ENCODE measurements at regions not wholly inside any gene's neighbourhood (a gene's known extent, or its start where the extent isn't known, plus 50 kb on each side); places are given as distances from the start of the nearest gene placed in this dataset.
"Not testable (repeated sequence)": the region's sequence is repeated elsewhere in the genome, so short reads cannot be mapped to it uniquely, and the experiment has no call there.

DNA sequence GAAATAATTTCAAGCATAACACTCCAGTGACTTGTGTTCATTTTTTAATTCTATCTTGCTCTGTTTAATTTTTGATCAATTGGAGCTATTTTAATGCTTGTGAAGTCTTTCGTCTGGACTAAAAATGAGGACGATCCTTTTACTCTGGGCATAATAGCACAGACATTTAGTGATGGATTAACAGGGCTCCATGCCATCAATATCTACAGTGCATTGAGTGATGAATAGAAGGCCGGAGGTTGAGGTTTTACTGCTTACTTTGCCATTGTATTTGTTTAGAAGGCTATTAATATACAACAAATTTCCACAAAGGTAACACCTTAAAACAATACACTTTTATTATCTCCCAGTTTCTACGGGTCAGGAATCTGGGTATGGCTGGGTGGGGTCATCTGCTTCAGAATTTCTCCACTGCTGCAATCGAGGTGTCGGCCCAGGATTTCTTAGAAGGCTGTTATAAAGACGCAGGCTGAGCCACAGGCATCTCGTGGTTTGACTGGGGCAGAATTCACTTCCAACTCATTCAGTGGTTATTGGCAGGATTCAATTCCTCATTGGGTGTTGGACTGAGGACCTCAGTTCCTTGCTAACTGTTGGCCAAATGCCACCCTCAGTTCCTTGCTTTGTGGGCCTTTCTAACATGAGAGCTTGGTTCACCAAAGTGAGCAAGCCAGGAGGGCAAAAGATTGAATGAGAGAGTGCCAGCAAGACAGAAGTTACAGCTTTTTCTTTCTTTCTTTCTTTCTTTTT is 265.4 kb upstream of the VLDLR start:
- no peak for DNase-seq

DNA sequence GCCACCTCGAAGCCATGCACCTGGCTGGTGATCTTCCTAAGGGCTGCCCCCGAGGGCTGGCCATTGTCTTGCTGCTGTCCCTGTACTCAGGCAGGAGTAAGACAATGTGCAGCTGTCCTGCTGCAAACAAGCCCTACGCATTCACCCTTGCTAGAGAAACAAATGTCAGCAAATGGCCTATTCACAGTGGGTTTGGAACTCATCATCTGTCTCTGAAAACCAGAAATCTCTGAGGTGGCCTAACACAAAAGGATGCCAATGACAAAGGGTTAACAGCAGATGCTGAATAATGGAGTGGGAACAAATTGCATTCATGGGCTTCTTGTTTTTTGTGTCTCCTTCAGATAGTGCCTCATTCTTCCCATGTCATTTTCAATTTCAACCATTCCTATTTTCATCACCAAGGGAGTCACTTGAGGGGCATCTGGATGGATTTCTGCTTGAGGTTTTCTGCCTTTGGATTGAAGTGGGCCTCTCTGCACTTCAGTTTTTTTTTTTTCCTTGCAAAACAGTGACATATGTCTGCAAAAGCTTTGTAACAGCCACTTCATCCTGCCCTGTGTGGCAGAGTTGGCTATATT is 261.6 kb upstream of the VLDLR start:
- no peak for DNase-seq

DNA sequence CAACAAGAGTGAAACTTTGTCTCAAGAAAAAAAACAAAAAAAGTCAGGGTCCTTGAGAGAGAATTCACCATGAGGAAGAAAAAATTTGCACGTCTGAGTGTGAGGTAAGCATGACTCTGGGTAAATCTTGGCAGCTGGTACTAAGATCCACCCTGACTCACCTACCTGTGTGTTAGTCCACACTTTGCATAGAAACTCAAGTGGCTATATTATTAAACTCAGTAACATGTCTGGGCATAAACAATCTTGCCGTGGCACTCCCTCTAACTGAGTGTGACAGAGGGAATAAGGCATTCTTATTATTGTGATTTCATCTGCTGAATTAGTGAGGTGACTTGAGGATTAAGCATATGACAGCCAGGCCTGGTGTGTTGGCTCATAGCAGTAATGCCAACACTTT is 259.4 kb upstream of the VLDLR start:
- no peak for DNase-seq

DNA sequence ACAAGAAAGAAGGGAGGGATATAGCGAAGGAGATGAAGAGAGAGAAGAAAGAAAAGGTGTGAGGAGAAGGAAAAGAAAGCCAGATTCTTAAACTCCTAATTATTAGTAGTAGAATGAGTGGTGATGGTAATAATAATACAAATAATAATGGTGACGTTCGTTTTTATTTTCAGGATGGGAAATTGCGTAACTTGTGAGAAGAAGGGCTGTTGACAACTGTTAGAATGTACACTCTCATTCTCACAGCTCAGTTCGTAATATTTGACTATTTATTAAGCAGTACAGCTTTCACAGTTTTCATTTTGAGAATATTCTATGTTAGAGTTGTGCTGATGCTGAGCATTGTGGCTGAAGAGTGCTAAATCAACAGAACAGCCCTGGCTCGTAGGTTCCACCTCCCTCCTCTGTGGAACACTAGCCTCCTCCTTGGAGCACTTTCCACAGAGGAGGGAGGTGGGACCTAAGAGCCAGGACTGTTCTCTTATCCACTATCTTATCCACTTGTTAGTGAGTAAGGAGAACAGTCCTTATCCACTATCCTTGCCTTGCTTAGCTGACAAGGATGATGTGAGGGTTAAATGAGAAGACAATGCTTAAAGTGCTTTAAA is 258.3 kb upstream of the VLDLR start:
- no peak for DNase-seq

DNA sequence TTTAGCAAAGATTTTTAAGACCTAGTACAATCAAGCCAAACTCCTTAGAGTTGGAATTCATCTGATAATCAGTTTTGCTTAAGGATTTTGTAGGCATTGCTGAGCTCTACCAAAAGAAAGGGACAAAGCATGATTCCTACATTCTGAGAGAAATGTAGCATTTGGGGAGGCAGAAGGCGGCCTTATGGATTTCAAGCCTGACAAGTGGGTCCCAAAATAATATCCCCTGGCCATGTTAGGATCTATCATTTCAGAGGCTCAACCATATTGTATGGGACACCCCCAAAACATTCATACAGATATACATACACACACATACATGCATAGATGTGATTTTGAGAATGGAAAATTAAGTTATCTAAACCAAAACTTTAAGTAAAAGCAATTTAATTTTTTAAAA is 257.8 kb upstream of the VLDLR start:
- DNase-seq = no peak

DNA sequence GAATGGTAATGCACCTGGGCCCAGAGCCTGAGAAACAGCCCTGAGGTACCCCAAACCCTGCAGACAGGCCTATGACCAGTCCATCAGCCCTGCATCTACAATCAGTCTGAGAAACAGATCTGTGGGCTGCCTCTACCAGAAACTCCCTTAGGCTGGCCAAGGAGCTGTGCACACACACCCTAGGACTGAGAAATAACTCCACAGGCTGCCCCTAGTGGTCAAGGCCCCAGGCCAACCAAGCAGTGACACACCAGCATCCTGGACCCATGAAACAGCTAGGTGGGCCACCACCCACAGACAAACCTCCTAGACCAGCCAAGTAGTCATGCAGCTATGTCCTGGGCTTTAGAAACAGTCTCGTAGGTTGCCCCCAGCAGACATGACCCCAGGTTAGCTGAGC is 253.6 kb upstream of the VLDLR start:
- DNase-seq = no peak

DNA sequence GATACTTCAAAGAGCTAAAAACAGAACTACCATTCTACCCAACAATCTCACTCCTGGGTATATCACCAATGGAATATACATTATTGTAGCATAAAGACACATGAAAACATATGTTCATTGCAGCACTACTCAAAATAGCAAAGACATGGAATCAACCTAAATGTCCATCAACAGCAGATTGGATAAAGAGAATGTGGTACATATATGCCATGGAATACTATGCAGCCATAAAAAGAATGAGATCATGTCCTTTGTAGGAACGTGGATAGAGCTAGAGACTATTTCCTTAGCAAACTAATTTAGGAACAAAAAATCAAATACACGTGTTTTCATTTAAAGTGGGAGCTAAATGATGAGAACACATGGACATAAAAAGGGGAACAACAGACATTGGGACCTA is 247.9 kb upstream of the VLDLR start:
- DNase-seq = no peak

DNA sequence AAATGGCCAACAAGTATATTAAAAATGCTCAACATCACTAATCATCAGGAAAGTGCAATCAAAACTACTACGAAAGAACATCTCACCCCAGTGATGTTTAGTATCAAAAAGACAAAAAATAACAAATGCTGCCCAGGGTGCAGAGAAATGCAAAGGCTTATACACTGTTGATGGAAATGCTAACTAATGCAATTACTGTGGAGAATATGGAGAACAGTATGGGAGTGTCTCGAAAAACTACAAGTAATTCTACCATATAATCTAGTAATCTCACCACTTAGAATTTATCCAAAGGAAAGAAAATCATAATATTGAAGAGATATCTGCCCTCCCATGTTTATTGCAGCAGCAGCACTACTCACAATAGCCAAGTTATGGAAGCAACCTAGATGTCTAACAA is 246.5 kb upstream of the VLDLR start:
- DNase-seq = no peak

DNA sequence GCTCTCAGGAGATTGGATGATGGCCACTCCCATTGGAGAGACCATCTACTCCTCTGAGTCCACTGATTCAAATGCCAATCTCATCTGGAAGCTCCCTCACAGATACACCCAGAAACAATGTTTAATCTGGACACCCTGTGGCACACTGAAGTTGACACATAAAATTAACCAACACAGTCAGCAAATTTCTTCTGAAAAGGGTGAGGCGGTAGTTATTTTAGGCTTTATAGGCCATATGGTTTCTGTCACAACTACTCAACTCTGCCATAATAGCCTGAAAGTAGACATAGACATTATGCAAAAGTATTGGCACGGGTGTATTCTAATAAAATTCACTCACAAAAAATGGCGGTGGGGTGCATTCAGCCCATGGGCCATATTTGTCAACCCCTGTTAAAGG is 244.5 kb upstream of the VLDLR start:
- DNase-seq = no peak

DNA sequence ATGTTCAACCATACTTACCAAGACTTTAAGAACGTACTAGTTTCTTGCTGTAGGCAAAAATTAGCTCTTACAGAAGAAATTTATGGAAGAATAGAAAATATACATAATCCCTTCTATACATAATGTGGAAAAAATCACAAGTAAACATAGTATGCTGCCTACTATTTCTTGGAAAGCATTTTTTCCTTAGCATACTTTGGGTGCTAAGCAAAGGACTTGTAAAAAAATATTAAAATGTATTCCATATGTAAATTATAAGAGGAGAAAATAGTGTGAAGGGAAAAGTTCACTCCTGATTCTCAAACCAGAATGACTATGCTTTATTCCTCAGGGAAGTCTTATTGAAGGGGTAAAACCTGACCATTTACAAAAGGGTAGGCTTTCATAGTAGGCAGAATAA is 243.8 kb upstream of the VLDLR start:
- no peak for DNase-seq

DNA sequence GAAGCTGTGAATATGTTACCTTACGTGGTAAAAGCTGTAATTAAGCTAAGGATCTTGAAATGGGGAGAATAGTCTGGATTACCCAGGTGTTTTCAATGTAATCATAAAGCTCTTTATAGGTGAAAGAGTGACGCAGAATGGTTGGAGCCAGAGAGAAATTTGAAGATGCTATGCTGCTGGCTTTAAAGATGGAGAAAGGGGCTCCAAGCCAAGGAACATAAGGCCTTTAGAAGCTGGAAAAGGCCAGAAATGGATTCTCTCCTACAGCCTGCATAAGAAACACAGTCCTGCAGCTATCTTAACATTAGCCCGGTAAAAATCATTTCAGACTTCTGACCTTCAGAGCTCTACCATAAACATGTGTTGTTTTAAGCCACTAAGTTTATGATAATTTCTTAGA is 243.3 kb upstream of the VLDLR start:
- no peak for DNase-seq

DNA sequence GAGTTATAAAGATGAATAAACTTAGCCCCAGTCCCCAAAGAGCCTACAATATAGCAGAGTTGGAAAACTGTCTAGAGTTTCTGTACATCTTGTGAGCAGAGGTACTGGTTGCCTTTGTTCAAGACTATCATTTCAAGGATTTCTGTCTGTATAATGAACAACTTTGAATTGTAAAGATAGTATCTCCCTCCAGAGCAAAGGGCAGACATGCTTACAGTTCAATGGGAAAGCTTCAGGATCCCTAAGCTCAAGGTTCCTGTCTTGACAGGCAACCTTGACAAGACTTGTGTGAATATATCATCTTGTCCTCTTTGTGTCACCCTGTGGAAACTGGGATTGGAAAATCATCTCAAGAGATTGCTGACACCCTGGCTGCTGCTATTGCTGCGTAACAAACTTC is 242.8 kb upstream of the VLDLR start:
- no peak for DNase-seq

DNA sequence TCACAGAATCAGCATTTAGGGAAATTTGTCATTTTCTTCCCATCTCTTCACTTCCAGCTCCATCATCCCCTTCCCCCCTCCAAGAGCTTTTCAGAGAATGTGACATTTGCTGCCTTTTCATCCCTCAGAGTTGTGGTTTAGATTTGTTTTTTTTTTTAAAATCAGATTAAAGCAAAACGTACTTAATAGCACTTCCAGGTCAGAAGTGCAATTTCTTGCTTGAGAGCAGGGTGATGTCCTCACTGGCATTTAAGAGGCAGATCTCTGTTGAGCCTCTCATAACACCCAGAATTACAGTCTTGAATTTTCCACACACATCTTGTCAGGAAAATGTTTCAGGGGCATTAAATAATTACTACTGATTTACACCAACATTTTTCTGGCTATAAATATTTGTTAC is 236.8 kb upstream of the VLDLR start:
- no peak for DNase-seq

DNA sequence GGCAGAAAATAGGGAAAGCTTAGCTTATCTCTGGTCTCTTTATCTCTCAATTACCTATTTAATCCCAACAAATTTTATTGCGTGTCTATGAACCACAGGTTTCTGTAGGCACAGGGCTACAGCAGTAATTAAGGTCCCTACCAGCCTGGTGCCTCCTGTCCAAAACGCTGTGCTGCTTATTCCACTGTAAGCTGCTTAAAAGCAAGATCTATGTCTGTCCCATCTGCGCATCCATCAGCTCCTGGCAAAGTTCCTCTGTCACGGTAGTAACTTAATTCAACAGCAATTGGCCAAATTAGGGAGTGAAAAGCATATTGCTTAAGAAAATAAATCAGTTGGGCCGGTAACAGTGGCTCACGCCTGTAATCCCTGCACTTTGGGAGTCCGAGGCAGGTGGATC is 235.8 kb upstream of the VLDLR start:
- DNase-seq = no peak

DNA sequence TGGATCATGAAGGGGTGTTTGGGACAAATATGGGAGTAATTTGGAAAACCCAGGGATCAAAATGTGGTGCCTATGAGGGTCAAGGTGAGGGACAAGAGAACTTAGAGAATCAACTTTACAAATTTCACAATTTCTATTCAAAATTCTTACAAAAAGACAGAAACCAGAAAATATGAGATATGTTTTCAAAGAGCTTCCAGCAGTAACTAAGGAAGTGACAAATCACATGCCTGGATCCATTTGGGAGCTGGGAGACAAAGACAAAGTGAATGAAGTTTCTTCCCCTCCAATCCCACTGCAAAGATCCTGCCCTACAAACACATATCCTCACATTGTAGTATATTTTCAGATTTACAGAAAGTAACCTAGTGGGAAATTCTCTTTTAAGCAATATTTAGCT is 235.0 kb upstream of the VLDLR start:
- DNase-seq = no peak

DNA sequence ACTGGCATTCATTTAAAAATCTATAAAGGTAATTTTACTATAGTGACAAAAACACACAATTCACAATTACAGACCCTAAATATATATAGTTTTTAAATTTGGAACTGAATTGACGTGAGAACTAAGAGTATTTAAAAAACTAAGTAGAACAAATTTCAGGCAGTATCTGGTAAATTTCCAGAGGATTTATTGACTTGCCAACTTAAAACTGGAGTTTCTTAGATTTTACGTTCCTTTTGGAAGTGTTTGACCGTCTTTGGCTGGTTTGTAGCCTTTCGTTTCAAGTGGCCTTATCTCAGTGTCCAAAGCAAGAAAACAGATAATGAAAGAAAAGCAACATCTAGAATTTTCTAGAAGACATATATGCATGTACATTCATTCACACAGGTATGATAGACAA is 234.4 kb upstream of the VLDLR start:
- DNase-seq = no peak

DNA sequence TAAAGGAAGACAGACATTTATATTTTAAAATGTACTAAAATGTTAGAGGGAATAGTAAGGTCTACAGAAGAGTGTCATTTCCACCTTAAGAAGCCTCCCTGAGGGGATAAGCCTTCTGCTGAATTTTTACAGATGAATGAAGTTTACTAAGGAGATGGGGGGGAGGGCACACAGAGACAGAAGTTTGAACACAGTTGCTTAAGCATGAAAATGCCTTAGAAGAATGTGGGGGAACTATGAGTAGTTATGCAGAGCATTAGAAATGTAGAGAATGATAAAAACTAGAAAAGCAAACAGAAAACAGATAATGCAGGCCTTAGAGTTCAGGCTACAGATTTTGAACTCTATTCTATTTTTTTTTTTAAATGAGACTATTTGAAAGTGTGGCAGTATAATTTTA is 232.2 kb upstream of the VLDLR start:
- no peak for DNase-seq

DNA sequence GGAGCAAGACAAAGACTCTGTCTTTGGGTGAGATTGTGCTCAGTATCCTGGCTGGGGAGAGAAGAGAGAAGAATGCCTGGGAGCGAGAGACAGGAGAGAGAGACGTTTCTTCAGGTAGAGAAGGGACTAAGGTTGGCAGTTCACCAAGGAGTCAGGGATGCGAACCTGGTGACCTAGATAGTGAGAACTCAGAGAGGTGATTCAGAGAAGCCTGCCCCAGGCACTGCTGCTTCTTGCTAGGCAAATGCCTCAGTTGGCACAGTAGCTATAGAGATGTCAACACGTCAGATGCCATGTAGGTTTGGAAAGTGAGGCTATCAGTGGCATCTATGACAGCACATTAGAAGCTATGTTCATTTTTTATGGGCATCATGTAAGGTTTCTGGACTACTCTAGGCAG is 231.6 kb upstream of the VLDLR start:
- DNase-seq = no peak

DNA sequence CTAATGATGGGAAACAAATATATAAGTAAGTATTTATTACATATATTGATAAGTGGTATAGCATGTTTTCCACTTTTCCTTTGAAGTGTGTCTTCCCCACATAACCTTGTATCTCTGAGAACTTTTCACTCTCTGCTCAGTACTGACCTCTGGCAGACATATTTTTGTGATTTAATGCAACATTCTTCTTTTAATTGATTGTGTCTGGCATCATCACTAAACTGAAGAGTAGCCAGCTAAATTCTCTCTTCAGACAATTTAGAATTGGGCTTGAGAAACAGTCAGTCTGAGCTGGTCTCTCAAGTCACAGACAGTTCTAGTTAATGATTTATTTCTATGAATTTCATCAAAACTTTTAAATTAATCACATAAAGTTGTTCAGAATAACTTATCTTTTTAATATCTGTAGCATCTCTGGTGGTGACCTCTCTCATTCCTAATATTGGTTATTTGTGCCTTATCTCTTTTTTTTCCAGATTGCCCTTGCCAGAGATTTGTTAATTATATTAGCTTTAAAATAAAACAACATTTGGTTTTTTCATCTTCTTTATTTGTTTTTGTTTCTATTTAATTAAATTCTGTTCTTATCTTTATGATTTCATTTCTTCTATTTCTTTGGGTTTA is 230.0 kb upstream of the VLDLR start:
- not testable (repeated sequence) for DNase-seq

DNA sequence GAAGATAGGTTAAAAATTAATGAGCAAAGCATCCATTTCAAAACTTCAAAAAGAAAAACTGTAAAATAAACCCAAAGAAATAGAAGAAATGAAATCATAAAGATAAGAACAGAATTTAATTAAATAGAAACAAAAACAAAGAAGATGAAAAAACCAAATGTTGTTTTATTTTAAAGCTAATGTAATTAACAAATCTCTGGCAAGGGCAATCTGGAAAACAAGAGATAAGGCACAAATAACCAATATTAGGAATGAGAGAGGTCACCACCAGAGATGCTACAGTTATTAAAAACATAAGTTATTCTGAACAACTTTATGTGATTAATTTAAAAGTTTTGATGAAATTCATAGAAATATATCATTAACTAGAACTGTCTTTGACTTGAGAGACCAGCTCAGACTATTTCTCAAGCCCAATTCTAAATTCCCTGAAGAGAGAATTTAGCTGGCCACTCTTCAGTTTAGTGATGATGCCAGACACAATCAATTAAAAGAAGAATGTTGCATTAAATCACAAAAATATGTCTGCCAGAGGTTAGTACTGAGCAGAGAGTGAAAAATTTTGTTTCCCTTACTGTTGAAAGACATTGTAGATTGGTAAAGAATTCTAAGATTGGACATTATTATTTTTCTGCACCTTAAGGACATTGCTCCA is 227.4 kb upstream of the VLDLR start:
- not testable (repeated sequence) for DNase-seq

DNA sequence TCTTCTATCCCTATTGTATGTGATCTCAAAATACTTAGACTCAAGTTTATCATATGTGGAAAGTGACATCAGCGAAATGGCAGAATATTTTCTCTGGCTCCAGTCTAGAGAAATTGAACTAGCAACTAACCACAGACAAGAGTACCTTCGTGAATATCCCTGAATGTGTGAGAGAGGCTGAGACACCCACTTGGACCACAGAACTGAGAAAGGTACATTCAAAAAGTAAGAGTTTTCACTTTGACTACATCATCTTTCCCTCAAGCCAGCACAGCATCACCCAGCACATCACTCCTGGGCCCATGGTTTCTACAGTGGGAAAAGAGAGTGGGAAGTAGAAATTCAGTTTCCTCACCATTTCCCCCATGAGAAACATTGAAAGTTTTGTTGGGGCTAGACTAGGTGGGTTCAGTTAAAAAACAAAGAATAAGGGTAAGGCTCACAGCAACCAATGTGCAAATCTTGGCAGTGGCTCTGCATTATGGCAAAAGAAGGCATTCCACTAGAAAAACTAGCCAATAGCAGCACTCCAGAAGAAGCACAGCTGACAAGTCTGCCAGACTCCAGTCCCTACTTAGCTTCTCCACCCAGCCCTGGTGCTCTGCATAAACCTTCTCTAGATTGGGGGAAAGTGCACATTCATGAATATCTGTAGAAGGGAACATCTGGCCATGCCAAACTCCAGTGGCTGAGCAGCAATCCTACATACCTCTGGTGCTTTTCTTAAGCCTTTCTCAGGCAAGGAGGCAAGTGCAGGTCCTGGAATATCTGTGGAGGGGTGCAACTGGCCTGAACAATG is 225.6 kb upstream of the VLDLR start:
- DNase-seq = no peak

DNA sequence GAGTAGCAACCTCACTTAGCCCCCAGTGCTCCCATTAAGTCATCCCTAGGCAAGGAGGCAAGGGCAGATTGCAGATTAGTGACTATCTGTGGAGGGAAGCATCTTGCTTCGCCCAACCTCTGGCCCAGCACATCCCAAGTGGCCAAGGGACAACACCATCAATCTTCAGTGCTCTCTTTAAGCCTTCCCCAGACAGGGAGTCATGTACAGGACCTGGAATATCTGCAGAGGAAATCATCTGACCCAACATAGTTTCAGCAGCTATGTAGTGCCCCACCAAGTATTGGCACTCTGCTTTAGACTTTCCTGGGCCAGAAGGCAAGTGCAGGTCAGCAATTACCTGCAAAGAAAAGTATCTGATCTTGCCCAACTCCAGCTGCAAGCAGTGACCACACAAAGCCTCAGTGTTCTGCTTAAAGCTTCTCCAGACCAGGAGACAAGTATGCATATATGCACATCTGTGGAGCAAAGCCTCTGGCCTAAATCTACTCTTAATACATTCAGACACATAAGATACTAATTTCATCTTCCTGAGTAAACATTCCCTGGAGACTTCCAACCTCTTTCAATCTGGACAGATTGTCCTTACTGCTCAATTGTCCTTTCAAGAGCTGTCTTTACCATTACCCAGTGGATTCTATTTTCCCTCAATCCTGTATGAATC is 224.8 kb upstream of the VLDLR start:
- no peak for DNase-seq

Measured in NCI-H510A treated with DMSO at 0.1 percent for 48 hours (cell line).